K562 (cell line): ENCODE measurements at regions not wholly inside any gene's neighbourhood (a gene's known extent, or its start where the extent isn't known, plus 50 kb on each side); places are given as distances from the start of the nearest gene placed in this dataset.

Experiments used
- ATAC-seq: fragments of 200-7000 bp; cut with Tn5 transposase; 3 replicates; pipeline ENCODE4 v1.9.1; 2020; ENCODE audit warnings: moderate library complexity
- BruUV-seq: library from RNA; stranded (reverse); fragments of 400-500 nt; replicated peaks from 2 replicates; lab custom pipeline; 2021; lab: Mats Ljungman, UMichigan
- CTCF ChIA-PET: fragments of 300-600 bp; formaldehyde crosslinking; extraction: SDS; loops from one replicate; lab custom pipeline; 2021; ENCODE audit warnings: low intra/inter-chr PET ratio; lab: Yijun Ruan, JAX
- POLR2A ChIA-PET: fragments of 300-600, 350-650 bp; sonication (Branson Sonifier 250); formaldehyde crosslinking; extraction: SDS; loops from one replicate; lab custom pipeline; 2021; ENCODE audit warnings: antibody characterized with exemption, inconsistent platforms; lab: Yijun Ruan, JAX
- DNase-seq, 4 experiments: peaks; one replicate each; pipeline versions ENCODE4 v3.0.0 to v3.0.0-alpha.2; 2011 to 2018; ENCODE audit warnings: low spot score in 3 of 4, mixed read lengths in 3 of 4; ENCODE audit errors: extremely low read depth in 1 of 4
- FAIRE-seq: peaks from 2 replicates; lab custom pipeline; 2011; peaks lifted over from hg19 to GRCh38; lab: Jason Lieb, UNC
- H2AFZ ChIP-seq: 2 replicates; pipeline ENCODE4 v1.6.0; 2011; ENCODE audit warnings: low read depth, low read length, control low read depth, inconsistent platforms
- H3K27ac ChIP-seq: fragments of 200-600 bp; 3 replicates; pipeline ENCODE4 v1.8.0; 2011; ENCODE audit warnings: low read depth, mild to moderate bottlenecking, control low read depth, inconsistent platforms, low read length, moderate library complexity, mixed read lengths; ENCODE audit errors: extremely low read depth
- H3K27me3 ChIP-seq, 2 experiments: fragments of 300-600 bp in 1 of 2; 2 replicates in 1 of 2; 3 replicates in 1 of 2; pipeline versions ENCODE4 v1.6.0 to v1.8.0; 2011; ENCODE audit warnings: inconsistent platforms in 2 of 2, low read length in 2 of 2, mild to moderate bottlenecking in 1 of 2, mixed read lengths in 1 of 2, moderate library complexity in 1 of 2; ENCODE audit not compliant: control insufficient read depth in 2 of 2, insufficient read depth in 2 of 2
- H3K36me3 ChIP-seq: fragments of 300-600 bp; 3 replicates; pipeline ENCODE4 v1.8.0; 2011; ENCODE audit warnings: mild to moderate bottlenecking, low read length, inconsistent platforms; ENCODE audit not compliant: control insufficient read depth, insufficient read depth
- H3K4me1 ChIP-seq, 2 experiments: fragments of 200-600 bp in 1 of 2; replicated peaks in 1 of 2; 2 replicates in 1 of 2; 3 replicates in 1 of 2; pipeline versions ENCODE4 v1.5.1 to v1.8.0; 2011; ENCODE audit warnings: inconsistent platforms in 2 of 2, low read length in 2 of 2, mild to moderate bottlenecking in 1 of 2, mixed read lengths in 1 of 2, moderate library complexity in 1 of 2; ENCODE audit not compliant: control insufficient read depth in 2 of 2, insufficient read depth in 2 of 2
- H3K4me2 ChIP-seq: 2 replicates; pipeline ENCODE4 v1.6.1; 2011; ENCODE audit warnings: low read length, control low read depth, inconsistent platforms, mixed read lengths; ENCODE audit not compliant: insufficient read depth
- H3K4me3 ChIP-seq: fragments of 200-600 bp; sonication (generic), shearing (Covaris generic); 2 replicates; pipeline ENCODE4 v1.5.1; 2016; ENCODE audit warnings: control low read depth, inconsistent platforms
- H3K79me2 ChIP-seq: fragments of 200-600 bp; 3 replicates; pipeline ENCODE4 v1.8.0; 2011; ENCODE audit warnings: low read length, inconsistent platforms; ENCODE audit not compliant: control insufficient read depth, insufficient read depth
- H3K9ac ChIP-seq, 2 experiments: 2 replicates each; pipeline versions ENCODE4 v1.6.0 to v1.6.1; 2011; ENCODE audit warnings: low read depth in 2 of 2, low read length in 2 of 2, control low read depth in 1 of 2, inconsistent platforms in 1 of 2, mild to moderate bottlenecking in 1 of 2, mixed read lengths in 1 of 2; ENCODE audit not compliant: insufficient read depth in 1 of 2
- H3K9me1 ChIP-seq: one replicate; pipeline ENCODE4 v1.6.0; 2011; ENCODE audit warnings: inconsistent platforms, mild to moderate bottlenecking, low read length, moderate library complexity; ENCODE audit not compliant: control insufficient read depth, insufficient read depth
- H3K9me3 ChIP-seq: replicated peaks from 2 replicates; pipeline ENCODE4 v1.5.1; 2011; ENCODE audit warnings: low read depth, low read length, inconsistent platforms; ENCODE audit not compliant: control insufficient read depth, insufficient read depth
- H4K20me1 ChIP-seq: replicated peaks from 2 replicates; pipeline ENCODE4 v1.6.1; 2011; ENCODE audit warnings: low read length, inconsistent platforms, mixed read lengths; ENCODE audit not compliant: control insufficient read depth, insufficient read depth
- C11orf30 ChIP-seq: fragments of 450-650 bp; IDR thresholded peaks from 2 replicates; pipeline ENCODE4 v1.6.1; 2016; ENCODE audit warnings: low read depth, mild to moderate bottlenecking
- HMGN3 ChIP-seq: IDR thresholded peaks from 2 replicates; pipeline ENCODE4 v1.6.1; 2011; ENCODE audit warnings: borderline replicate concordance, low read depth, mild to moderate bottlenecking, mixed read lengths, low read length; ENCODE audit not compliant: insufficient read length; ENCODE audit errors: extremely low read depth
- KDM4B ChIP-seq, 2 experiments: fragments of 450-650 bp in 1 of 2; sonication (generic) in 1 of 2; IDR thresholded peaks; 2 replicates each; pipeline ENCODE4 v1.6.1; 2016 to 2017; ENCODE audit warnings: borderline replicate concordance in 2 of 2, antibody characterized with exemption in 1 of 2, low read depth in 1 of 2, mild to moderate bottlenecking in 1 of 2
- MAFF ChIP-seq: IDR thresholded peaks from 2 replicates; pipeline ENCODE4 v1.6.1; 2012; ENCODE audit warnings: low read length, improper control_type of control experiment
- MAFG ChIP-seq: fragments of 450-650 bp; conservative IDR thresholded peaks from 2 replicates; pipeline ENCODE4 v1.6.1; 2016; ENCODE audit warnings: missing genetic modification characterization, missing compliant biosample characterization
- MAFK ChIP-seq: IDR thresholded peaks from 2 replicates; pipeline ENCODE4 v1.6.1; 2011; ENCODE audit warnings: low read length, improper control_type of control experiment
- ZNF316 ChIP-seq: fragments of 450-650 bp; IDR thresholded peaks from 2 replicates; pipeline ENCODE4 v1.6.1; 2016
- in situ Hi-C: fragments of 300-500 bp; cut with MboI; formaldehyde crosslinking; loops from 4 replicates; pipeline ENCODE4 v1.15.0; 2018; ENCODE audit warnings: inconsistent platforms, mixed read lengths
- intact Hi-C: fragments of 100-400 bp; cut with micrococcal nuclease; formaldehyde crosslinking; loops from 2 replicates; pipeline ENCODE4 v1.14.2; 2022

DNA sequence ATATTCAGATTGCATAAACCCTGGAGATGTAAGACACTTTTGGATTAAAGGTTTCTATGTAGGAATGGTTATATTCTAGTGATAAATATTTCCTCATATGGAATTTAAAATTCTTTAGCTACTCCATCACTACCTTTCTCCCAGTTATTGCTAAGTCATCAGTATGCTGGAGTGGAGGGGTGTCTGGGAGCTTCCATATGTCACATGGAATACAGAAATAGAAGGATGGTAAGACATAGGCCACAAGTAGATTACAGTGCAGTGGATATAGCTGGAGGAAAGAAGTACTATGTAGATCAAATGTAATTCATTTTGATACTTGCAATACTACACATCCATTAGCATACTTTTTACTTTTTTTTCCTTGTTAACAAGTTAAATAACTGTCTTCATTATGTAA, 428.4 kb downstream of the ARL4A start:
- Histone ChIP-seq H3K9me3 (no peaks in the 10 kb centered on the region), H3K27ac (no peak overlapping the region), H3K27me3 (no peaks in the 10 kb centered on the region), H3K79me2 (no peaks in the 10 kb centered on the region), H3K4me1 (peaks cover 0 to 11% of the 10 kb centered on the region in 2 experiments; a peak in 2 of 5 replicates), H2AFZ (0 out of 2 replicates have a peak overlapping the region, but pooled peaks have one; percentile 18), H3K9me1 (no peaks in the 10 kb centered on the region), H4K20me1 (no peaks in the 10 kb centered on the region), H3K4me3 (no peak overlapping the region), H3K36me3 (no peaks in the 10 kb centered on the region), H3K9ac (no peak overlapping the region), H3K4me2 (no peak overlapping the region)
- TF ChIP-seq MAFG (tag) = peak; percentile 85
- TF ChIP-seq C11orf30 = peak; percentile 90
- peak; percentile 68 for TF ChIP-seq MAFF
- TF ChIP-seq ZNF316 = peak; percentile 91
- peak; percentile 57; the same call in 1 of the 2 replicates for TF ChIP-seq MAFK
- TF ChIP-seq KDM4B (IDR thresholded peaks at IDR 0.05; ENCODE audit: borderline replicate concordance in 2 of 2, low read depth in 1 of 2) = no peak
- no peak for TF ChIP-seq HMGN3
- in situ Hi-C loops = no loop called here
- ATAC-seq = peak; percentile 75
- FAIRE-seq = no peak
- intact Hi-C loops = loop anchor here (2.0 to 5.0 kb wide), 3 partner anchors 385 to 479 kb away; partner anchors contain the start of gene ARL4A
- BruUV-seq = no TSS peak
- CTCF ChIA-PET = no interaction called here
- peak in 1 of 4 experiments; percentile 16 for DNase-seq
- POLR2A ChIA-PET = interaction anchor here (0.6 to 1.2 kb wide), 5 partner anchors 24 to 426 kb away, joined by 3 to 5 read pairs (median 3); no protein-coding TSS in a partner anchor
